SK-N-SH treated with all-trans-retinoic acid at 6 μM for 48 hours (cell line): ENCODE measurements at regions not wholly inside any gene's neighbourhood (a gene's known extent, or its start where the extent isn't known, plus 50 kb on each side); places are given as distances from the start of the nearest gene placed in this dataset.

Experiments used
- ATAC-seq: fragments of 200-7000 bp; cut with Tn5 transposase; 3 replicates; pipeline ENCODE4 v1.9.1; 2020; ENCODE audit warnings: mild to moderate bottlenecking, moderate library complexity
- ARNTL ChIP-seq: fragments of 450-650 bp; formaldehyde crosslinking; IDR thresholded peaks from 2 replicates; pipeline ENCODE4 v1.5.0; 2020; ENCODE audit warnings: low read depth, mild to moderate bottlenecking, moderate library complexity, borderline replicate concordance
- BACH2 ChIP-seq: fragments of 250-450 bp; sonication (Bioruptor Pico); IDR thresholded peaks from 2 replicates; pipeline ENCODE4 v1.9.0; 2021; ENCODE audit warnings: mild to moderate bottlenecking, borderline replicate concordance
- CSDC2 ChIP-seq: fragments of 250-450 bp; sonication (Bioruptor Pico); IDR thresholded peaks from 2 replicates; pipeline ENCODE4 v1.5.0; 2020; ENCODE audit warnings: mild to moderate bottlenecking, moderate library complexity
- GLIS3 ChIP-seq: fragments of 250-450 bp; sonication (Bioruptor Pico); IDR thresholded peaks from 2 replicates; pipeline ENCODE4 v1.5.0; 2020; ENCODE audit warnings: mild to moderate bottlenecking, moderate library complexity
- OSR1 ChIP-seq: fragments of 250-450 bp; sonication (Bioruptor Pico); IDR thresholded peaks from 2 replicates; pipeline ENCODE4 v1.8.0; 2022; ENCODE audit warnings: moderate library complexity, mild to moderate bottlenecking, inconsistent platforms
- PPARA ChIP-seq: fragments of 250-450 bp; sonication (Bioruptor Pico); IDR thresholded peaks from 2 replicates; pipeline ENCODE4 v1.5.0; 2020; ENCODE audit warnings: mild to moderate bottlenecking, borderline replicate concordance
- RARB ChIP-seq: fragments of 250-450 bp; sonication (Bioruptor Pico); IDR thresholded peaks from 2 replicates; pipeline ENCODE4 v1.8.0; 2021; ENCODE audit warnings: mild to moderate bottlenecking, moderate library complexity
- SNAI2 ChIP-seq: fragments of 250-450 bp; sonication (Bioruptor Pico); IDR thresholded peaks from 2 replicates; pipeline ENCODE4 v1.5.0; 2020; ENCODE audit warnings: mild to moderate bottlenecking, moderate library complexity
- TCF4 ChIP-seq: fragments of 250-450 bp; sonication (Bioruptor Pico); IDR thresholded peaks from 2 replicates; pipeline ENCODE4 v1.8.0; 2021; ENCODE audit warnings: mild to moderate bottlenecking, moderate library complexity, borderline replicate concordance
- TOX ChIP-seq: fragments of 250-450 bp; sonication (Bioruptor Pico); IDR thresholded peaks from 2 replicates; pipeline ENCODE4 v1.8.0; 2021; ENCODE audit warnings: mild to moderate bottlenecking, moderate library complexity, borderline replicate concordance
- TSHZ2 ChIP-seq: fragments of 250-450 bp; sonication (Bioruptor Pico); IDR thresholded peaks from 2 replicates; pipeline ENCODE4 v1.5.0; 2020; ENCODE audit warnings: mild to moderate bottlenecking, moderate library complexity
- ZC3H10 ChIP-seq: fragments of 250-450 bp; sonication (Bioruptor Pico); IDR thresholded peaks from 2 replicates; pipeline ENCODE4 v1.5.1; 2021; ENCODE audit warnings: mild to moderate bottlenecking, moderate library complexity
- ZFP3 ChIP-seq: fragments of 250-450 bp; sonication (Bioruptor Pico); IDR thresholded peaks from 2 replicates; pipeline ENCODE4 v1.5.0; 2020; ENCODE audit warnings: mild to moderate bottlenecking, moderate library complexity
- ZFP30 ChIP-seq: fragments of 450-650 bp; formaldehyde crosslinking; IDR thresholded peaks from 2 replicates; pipeline ENCODE4 v1.5.0; 2022; ENCODE audit warnings: mild to moderate bottlenecking, moderate library complexity
- ZNF565 ChIP-seq: fragments of 450-650 bp; formaldehyde crosslinking; conservative IDR thresholded peaks from 2 replicates; pipeline ENCODE4 v1.5.0; 2020; ENCODE audit warnings: low read depth, mild to moderate bottlenecking, moderate library complexity
- ZNF70 ChIP-seq: fragments of 450-650 bp; formaldehyde crosslinking; IDR thresholded peaks from 2 replicates; pipeline ENCODE4 v1.5.0; 2020; ENCODE audit warnings: mild to moderate bottlenecking, moderate library complexity
- ZNF8 ChIP-seq: fragments of 450-650 bp; formaldehyde crosslinking; IDR thresholded peaks from 2 replicates; pipeline ENCODE4 v1.5.0; 2020; ENCODE audit warnings: mild to moderate bottlenecking, moderate library complexity
- TF ChIP-seq, protein P1 (sequence below): fragments of 250-450 bp; sonication (Bioruptor Pico); IDR thresholded peaks from 2 replicates; pipeline ENCODE4 v1.8.0; 2021; ENCODE audit warnings: low read depth, mild to moderate bottlenecking, moderate library complexity, borderline replicate concordance
- TF ChIP-seq, protein P2 (sequence below): fragments of 250-450 bp; sonication (Bioruptor Pico); IDR thresholded peaks from 2 replicates; pipeline ENCODE4 v1.5.1; 2020; ENCODE audit warnings: low read depth, mild to moderate bottlenecking, moderate library complexity
- TF ChIP-seq, protein P3 (sequence below): fragments of 250-450 bp; sonication (Bioruptor Pico); IDR thresholded peaks from 2 replicates; pipeline ENCODE4 v1.8.0; 2020; ENCODE audit warnings: mild to moderate bottlenecking, moderate library complexity, borderline replicate concordance

- no peak for ATAC-seq
- TF ChIP-seq ZFP30 = no peak
- TF ChIP-seq BACH2 (CRISPR knock-in tag) = no peak
- no peak for TF ChIP-seq SNAI2 (CRISPR knock-in tag)
- TF ChIP-seq, protein P1, sequence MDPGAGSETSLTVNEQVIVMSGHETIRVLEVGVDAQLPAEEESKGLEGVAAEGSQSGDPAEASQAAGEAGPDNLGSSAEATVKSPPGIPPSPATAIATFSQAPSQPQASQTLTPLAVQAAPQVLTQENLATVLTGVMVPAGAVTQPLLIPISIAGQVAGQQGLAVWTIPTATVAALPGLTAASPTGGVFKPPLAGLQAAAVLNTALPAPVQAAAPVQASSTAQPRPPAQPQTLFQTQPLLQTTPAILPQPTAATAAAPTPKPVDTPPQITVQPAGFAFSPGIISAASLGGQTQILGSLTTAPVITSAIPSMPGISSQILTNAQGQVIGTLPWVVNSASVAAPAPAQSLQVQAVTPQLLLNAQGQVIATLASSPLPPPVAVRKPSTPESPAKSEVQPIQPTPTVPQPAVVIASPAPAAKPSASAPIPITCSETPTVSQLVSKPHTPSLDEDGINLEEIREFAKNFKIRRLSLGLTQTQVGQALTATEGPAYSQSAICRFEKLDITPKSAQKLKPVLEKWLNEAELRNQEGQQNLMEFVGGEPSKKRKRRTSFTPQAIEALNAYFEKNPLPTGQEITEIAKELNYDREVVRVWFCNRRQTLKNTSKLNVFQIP (CRISPR knock-in tag) = no peak
- TF ChIP-seq GLIS3 (CRISPR knock-in tag) = no peak
- no peak for TF ChIP-seq ZNF565 (CRISPR knock-in tag)
- no peak for TF ChIP-seq ZNF70 (CRISPR knock-in tag)
- no peak for TF ChIP-seq TCF4
- no peak for TF ChIP-seq OSR1 (CRISPR knock-in tag)
- no peak for TF ChIP-seq ZFP3 (CRISPR knock-in tag)
- TF ChIP-seq PPARA (CRISPR knock-in tag) = no peak
- TF ChIP-seq ZNF8 (CRISPR knock-in tag) = no peak
- TF ChIP-seq, protein P2, sequence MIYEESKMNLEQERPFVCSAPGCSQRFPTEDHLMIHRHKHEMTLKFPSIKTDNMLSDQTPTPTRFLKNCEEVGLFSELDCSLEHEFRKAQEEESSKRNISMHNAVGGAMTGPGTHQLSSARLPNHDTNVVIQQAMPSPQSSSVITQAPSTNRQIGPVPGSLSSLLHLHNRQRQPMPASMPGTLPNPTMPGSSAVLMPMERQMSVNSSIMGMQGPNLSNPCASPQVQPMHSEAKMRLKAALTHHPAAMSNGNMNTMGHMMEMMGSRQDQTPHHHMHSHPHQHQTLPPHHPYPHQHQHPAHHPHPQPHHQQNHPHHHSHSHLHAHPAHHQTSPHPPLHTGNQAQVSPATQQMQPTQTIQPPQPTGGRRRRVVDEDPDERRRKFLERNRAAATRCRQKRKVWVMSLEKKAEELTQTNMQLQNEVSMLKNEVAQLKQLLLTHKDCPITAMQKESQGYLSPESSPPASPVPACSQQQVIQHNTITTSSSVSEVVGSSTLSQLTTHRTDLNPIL = no peak
- no peak for TF ChIP-seq TSHZ2 (CRISPR knock-in tag)
- TF ChIP-seq ARNTL (CRISPR knock-in tag) = no peak
Measured at GRCh38 chr4:27711041-27711440, 850.4 kb downstream of the STIM2 start.

- no peak for ATAC-seq
- TF ChIP-seq RARB (CRISPR knock-in tag) (no peak), ZC3H10 (no peak), CSDC2 (CRISPR knock-in tag) (no peak), TCF4 (no peak), ZNF8 (CRISPR knock-in tag) (no peak), ZNF70 (CRISPR knock-in tag) (no peak), BACH2 (CRISPR knock-in tag) (no peak), ZNF565 (CRISPR knock-in tag) (no peak), ZFP30 (no peak), TOX (CRISPR knock-in tag) (no peak)
- TF ChIP-seq, protein P3, sequence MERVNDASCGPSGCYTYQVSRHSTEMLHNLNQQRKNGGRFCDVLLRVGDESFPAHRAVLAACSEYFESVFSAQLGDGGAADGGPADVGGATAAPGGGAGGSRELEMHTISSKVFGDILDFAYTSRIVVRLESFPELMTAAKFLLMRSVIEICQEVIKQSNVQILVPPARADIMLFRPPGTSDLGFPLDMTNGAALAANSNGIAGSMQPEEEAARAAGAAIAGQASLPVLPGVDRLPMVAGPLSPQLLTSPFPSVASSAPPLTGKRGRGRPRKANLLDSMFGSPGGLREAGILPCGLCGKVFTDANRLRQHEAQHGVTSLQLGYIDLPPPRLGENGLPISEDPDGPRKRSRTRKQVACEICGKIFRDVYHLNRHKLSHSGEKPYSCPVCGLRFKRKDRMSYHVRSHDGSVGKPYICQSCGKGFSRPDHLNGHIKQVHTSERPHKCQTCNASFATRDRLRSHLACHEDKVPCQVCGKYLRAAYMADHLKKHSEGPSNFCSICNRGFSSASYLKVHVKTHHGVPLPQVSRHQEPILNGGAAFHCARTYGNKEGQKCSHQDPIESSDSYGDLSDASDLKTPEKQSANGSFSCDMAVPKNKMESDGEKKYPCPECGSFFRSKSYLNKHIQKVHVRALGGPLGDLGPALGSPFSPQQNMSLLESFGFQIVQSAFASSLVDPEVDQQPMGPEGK = no peak
- TF ChIP-seq, protein P2 = no peak
Measured at GRCh38 chr4:27714073-27714472, 853.4 kb downstream of the STIM2 start.

DNA sequence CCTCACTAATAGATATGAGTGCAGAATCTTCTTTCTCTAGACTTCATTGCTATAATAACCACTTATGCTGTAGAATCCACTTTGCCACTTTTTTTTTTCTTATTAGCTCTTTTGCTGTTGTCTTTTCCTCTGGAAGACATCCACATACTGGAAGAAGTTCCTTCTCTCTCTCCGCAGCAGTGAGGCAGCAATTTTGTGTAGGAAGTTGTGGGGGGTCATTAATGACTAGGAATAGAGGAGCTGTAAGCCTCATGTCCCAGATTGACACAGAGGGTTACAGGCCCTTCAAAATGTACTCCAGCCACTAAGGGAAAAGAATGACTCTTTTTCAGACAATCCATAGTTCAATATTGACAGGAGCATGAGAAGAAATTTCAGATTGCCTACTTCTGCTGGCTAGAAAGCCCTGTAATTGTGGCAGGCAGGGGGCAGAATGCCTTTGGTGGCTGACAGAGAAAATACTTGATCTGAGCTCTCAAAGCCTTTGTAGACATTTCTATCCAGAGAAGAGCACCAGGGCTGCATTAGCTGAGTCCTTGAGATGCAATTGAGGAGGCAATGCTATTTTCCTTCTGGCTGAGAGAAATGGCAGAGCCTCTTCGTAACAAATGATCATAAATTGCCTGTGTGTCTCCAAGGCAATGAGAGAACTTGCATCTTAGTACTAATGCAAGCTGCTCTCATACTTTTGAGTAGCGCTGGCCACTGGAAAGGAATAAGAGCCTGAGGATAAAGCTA lies 856.2 kb downstream of the STIM2 start:
- TF ChIP-seq BACH2 (CRISPR knock-in tag) (no peak), GLIS3 (CRISPR knock-in tag) (no peak), OSR1 (CRISPR knock-in tag) (no peak), SNAI2 (CRISPR knock-in tag) (no peak), ZFP30 (no peak)
- ATAC-seq = no peak
